Spinal cord (tissue), 9 donors: ENCODE measurements at regions not wholly inside any gene's neighbourhood (a gene's known extent, or its start where the extent isn't known, plus 50 kb on each side); places are given as distances from the start of the nearest gene placed in this dataset.

ENCODE experiments used
- DNase-seq, 6 donors: peaks; one replicate each; pipeline versions ENCODE4 v3.0.0 to v3.0.0-alpha.2; 2013 to 2015; ENCODE audit warnings: low spot score in 6 of 6, low read depth in 4 of 6
- H3K27ac ChIP-seq: one replicate; pipeline ENCODE4 v1.5.1; 2013; ENCODE audit warnings: low read depth, low read length, control low read depth
- H3K27me3 ChIP-seq: one replicate; pipeline ENCODE4 v1.6.1; 2013; ENCODE audit warnings: low read length; ENCODE audit not compliant: control insufficient read depth, insufficient read depth
- H3K36me3 ChIP-seq: one replicate; pipeline ENCODE4 v1.6.1; 2013; ENCODE audit warnings: low read length; ENCODE audit not compliant: control insufficient read depth, insufficient read depth
- H3K4me1 ChIP-seq: one replicate; pipeline ENCODE4 v1.6.1; 2013; ENCODE audit warnings: low read length; ENCODE audit not compliant: control insufficient read depth, insufficient read depth
- H3K4me3 ChIP-seq: one replicate; pipeline ENCODE4 v1.5.1; 2013; ENCODE audit warnings: low read depth, low read length, control low read depth
- H3K9me3 ChIP-seq: one replicate; pipeline ENCODE4 v1.6.1; 2013; ENCODE audit warnings: low read length; ENCODE audit not compliant: control insufficient read depth, insufficient read depth
- WGBS: methylation state at CpG from one replicate; pipeline ENCODE4 v1.1.5; 2013; ENCODE audit warnings: missing lambda C conversion rate; ENCODE audit not compliant: insufficient coverage; 5-methylcytosine and 5-hydroxymethylcytosine counted together
- donor health status: healthy.

GRCh38 chr4:117491516-117491915, 406.1 kb upstream of the TRAM1L1 start:
- Histone ChIP-seq H3K27me3 (no peaks in the 10 kb centered on the region), H3K4me3 (no peak overlapping the region), H3K4me1 (no peaks in the 10 kb centered on the region), H3K36me3 (no peaks in the 10 kb centered on the region), H3K9me3 (no peaks in the 10 kb centered on the region), H3K27ac (no peak overlapping the region)
- DNase-seq, result peak in 2 of 6 donors; percentile 3 to 32
- WGBS, result 80% methylated on average over 1 of the region's 3 CpGs

GRCh38 chr4:117495802-117496201, 410.4 kb upstream of the TRAM1L1 start:
- no peaks in the 10 kb centered on the region for H3K27me3 ChIP-seq
- no peaks in the 10 kb centered on the region for H3K4me1 ChIP-seq
- no peak for DNase-seq
- no CpG with 5 or more reads among the region's 1 CpG for WGBS
- H3K9me3 ChIP-seq, result no peaks in the 10 kb centered on the region
- no peak overlapping the region for H3K27ac ChIP-seq
- H3K36me3 ChIP-seq, result no peaks in the 10 kb centered on the region
- H3K4me3 ChIP-seq, result no peak overlapping the region

- no peaks in the 10 kb centered on the region for H3K36me3 ChIP-seq
- no peaks in the 10 kb centered on the region for H3K9me3 ChIP-seq
- no CpG with 5 or more reads among the region's 2 CpGs for WGBS
- H3K27ac ChIP-seq, result no peak overlapping the region
- H3K4me1 ChIP-seq, result no peaks in the 10 kb centered on the region
- no peak overlapping the region for H3K4me3 ChIP-seq
- no peaks in the 10 kb centered on the region for H3K27me3 ChIP-seq
- DNase-seq, result peak in 2 of 6 donors; percentile 13 to 59
These were observed 427.0 kb upstream of the TRAM1L1 start for GRCh38 chr4:117512414-117512813.

DNA sequence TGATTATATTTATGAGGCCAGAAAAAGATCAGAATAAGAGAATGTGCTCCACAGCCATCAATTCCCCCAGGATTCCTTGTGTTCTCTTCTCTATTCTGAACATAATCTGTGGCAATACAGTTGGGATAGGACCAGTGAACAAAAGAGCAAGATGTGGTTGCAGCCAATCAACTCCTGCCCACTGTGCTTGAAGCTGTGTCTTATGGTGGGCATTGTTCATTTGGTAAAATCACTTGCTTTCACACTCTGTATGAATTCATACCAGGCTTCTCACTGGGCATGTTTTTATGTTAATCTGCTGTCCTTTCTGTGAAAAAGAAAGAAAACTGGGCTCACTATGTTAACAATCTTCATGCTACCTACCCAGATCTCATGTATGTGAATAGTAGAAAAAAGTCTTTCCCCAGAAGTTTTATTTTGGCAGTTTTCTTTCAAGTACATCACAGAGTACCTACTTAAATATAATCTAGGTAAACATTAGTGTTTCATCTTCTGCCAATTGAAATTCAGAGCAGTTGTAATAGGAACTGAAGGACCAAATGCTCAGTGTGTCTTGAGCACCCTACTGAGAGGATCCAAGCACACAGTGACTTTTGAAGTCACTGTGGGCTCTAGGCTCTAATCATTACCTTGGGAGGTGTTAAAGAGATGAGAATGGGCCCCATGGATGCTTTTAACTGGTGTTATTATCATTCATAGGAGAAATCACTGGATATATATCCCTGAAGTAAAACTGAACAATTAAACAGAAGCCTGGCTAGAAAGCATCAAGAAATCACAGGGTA, 429.2 kb upstream of the TRAM1L1 start:
- no peak overlapping the region for H3K27ac ChIP-seq
- H3K36me3 ChIP-seq, result no peaks in the 10 kb centered on the region
- H3K27me3 ChIP-seq, result no peaks in the 10 kb centered on the region
- H3K4me3 ChIP-seq, result no peak overlapping the region
- no peaks in the 10 kb centered on the region for H3K9me3 ChIP-seq
- no peak for DNase-seq
- no peaks in the 10 kb centered on the region for H3K4me1 ChIP-seq

GRCh38 chr4:117515921-117516320, 430.5 kb upstream of the TRAM1L1 start:
- Histone ChIP-seq H3K4me1 (no peaks in the 10 kb centered on the region), H3K27ac (no peak overlapping the region), H3K27me3 (no peaks in the 10 kb centered on the region), H3K4me3 (no peak overlapping the region), H3K36me3 (no peaks in the 10 kb centered on the region), H3K9me3 (no peaks in the 10 kb centered on the region)
- 17% methylated on average over 1 of the region's 2 CpGs for WGBS
- DNase-seq, result peak in 1 of 6 donors; percentile 65

DNA sequence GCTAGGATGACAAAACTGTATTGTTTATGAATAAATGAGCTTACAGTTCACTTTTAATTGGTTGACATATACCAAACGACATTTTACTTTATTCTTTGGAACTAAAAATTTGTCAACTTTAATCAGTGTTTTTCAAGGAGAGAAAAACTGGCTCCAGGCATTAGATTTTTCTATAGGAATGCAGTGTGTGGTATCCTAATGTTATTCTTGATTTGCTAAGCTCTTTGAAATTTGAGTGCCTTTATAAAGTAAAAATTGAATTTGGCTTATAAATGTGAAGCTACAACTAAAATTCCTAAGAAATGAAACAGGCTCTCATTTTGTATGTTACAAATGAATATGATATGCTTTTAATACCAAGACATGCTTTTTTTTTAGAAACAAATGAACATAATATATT, 442.2 kb upstream of the TRAM1L1 start:
- H3K4me3 ChIP-seq, result no peak overlapping the region
- DNase-seq, result no peak
- H3K36me3 ChIP-seq, result no peaks in the 10 kb centered on the region
- no peaks in the 10 kb centered on the region for H3K4me1 ChIP-seq
- H3K9me3 ChIP-seq, result no peaks in the 10 kb centered on the region
- no peaks in the 10 kb centered on the region for H3K27me3 ChIP-seq
- H3K27ac ChIP-seq, result no peak overlapping the region
- WGBS, result no CpG with 5 or more reads among the region's 1 CpG

GRCh38 chr4:117529401-117529800, 444.0 kb upstream of the TRAM1L1 start:
- Histone ChIP-seq H3K27me3 (no peaks in the 10 kb centered on the region), H3K4me1 (no peaks in the 10 kb centered on the region), H3K36me3 (no peaks in the 10 kb centered on the region), H3K9me3 (no peaks in the 10 kb centered on the region), H3K4me3 (no peak overlapping the region), H3K27ac (no peak overlapping the region)
- DNase-seq, result no peak
- WGBS, result 82% methylated on average over 3 of the region's 3 CpGs

GRCh38 chr4:117533501-117533900, 448.1 kb upstream of the TRAM1L1 start:
- no peak for DNase-seq
- no peaks in the 10 kb centered on the region for H3K9me3 ChIP-seq
- H3K4me1 ChIP-seq, result no peaks in the 10 kb centered on the region
- WGBS, result 100% methylated on average over 1 of the region's 1 CpG
- H3K27me3 ChIP-seq, result no peaks in the 10 kb centered on the region
- no peak overlapping the region for H3K4me3 ChIP-seq
- no peaks in the 10 kb centered on the region for H3K36me3 ChIP-seq
- no peak overlapping the region for H3K27ac ChIP-seq

- no peaks in the 10 kb centered on the region for H3K27me3 ChIP-seq
- peak in 1 of 6 donors; percentile 6 for DNase-seq
- H3K9me3 ChIP-seq, result no peaks in the 10 kb centered on the region
- no peaks in the 10 kb centered on the region for H3K36me3 ChIP-seq
- no peaks in the 10 kb centered on the region for H3K4me1 ChIP-seq
- H3K4me3 ChIP-seq, result no peak overlapping the region
- WGBS, result no CpG with 5 or more reads among the region's 1 CpG
- no peak overlapping the region for H3K27ac ChIP-seq
These were observed 459.7 kb upstream of the TRAM1L1 start for GRCh38 chr4:117545039-117545438.

GRCh38 chr4:117549524-117549923, 464.1 kb upstream of the TRAM1L1 start:
- no peaks in the 10 kb centered on the region for H3K36me3 ChIP-seq
- DNase-seq, result peak; percentile 15 to 81 (median 24)
- no peak overlapping the region for H3K4me3 ChIP-seq
- H3K27me3 ChIP-seq, result no peaks in the 10 kb centered on the region
- no peak overlapping the region for H3K27ac ChIP-seq
- no peaks in the 10 kb centered on the region for H3K4me1 ChIP-seq
- no peaks in the 10 kb centered on the region for H3K9me3 ChIP-seq
- no CpG with 5 or more reads among the region's 5 CpGs for WGBS
